Renal cortical epithelial cell (primary cell): ENCODE measurements at regions not wholly inside any gene's neighbourhood (a gene's known extent, or its start where the extent isn't known, plus 50 kb on each side); places are given as distances from the start of the nearest gene placed in this dataset.
A peak's percentile ranks its signal among the peaks of the same experiment; 100 is the strongest.
"Not testable (repeated sequence)": the region's sequence is repeated elsewhere in the genome, so short reads cannot be mapped to it uniquely, and the experiment has no call there.

Experiments
- DNase-seq: peaks from one replicate; pipeline ENCODE4 v3.0.0-alpha.2; 2011; ENCODE audit warnings: low read depth

GRCh38 chr7:67301667-67302066 is 305.0 kb downstream of the TYW1 start:
- no peak for DNase-seq

GRCh38 chr7:67302113-67303039 is 305.7 kb downstream of the TYW1 start:
- DNase-seq: peak; percentile 98

GRCh38 chr7:67304846-67305245 is 308.2 kb downstream of the TYW1 start:
- peak; percentile 5 for DNase-seq

GRCh38 chr7:67306331-67306730 is 309.7 kb downstream of the TYW1 start:
- no peak for DNase-seq

DNA sequence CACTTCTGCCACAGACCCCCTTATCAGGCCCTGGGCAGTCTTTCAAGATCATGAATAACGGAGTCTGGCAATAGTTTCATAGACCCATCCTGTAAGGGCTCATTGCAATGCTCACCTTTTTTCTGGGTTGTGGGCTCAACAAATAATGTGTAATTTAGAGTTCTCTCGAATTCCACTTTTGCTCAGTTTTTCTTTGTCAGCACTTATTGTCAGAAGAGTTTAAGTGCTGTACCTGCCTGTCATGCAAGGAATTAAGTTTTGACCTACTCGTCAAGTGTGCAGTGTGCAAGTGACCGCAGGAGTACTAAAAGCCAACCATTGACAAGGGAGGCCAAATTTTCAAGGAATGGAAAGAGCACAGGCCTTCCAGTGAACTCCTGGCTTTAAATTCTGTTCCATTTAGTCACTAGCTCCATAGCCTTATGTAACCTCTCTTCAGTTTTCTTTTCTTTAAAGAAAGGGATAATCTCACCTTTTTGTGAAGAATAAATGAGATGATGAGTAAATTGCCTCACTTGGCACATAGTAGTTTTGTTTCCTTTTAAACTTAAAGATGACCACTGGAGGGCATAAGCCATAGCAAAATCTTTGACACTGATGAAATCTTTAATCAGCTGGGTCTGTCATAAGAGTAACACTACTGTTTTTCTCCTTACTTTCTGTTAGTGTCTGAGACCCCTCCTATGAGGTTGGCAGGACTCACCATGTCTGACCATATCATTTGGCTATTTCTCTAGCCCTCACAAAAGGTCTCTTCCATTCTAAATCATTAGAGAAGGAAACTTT is 313.3 kb downstream of the TYW1 start:
- DNase-seq: no peak

GRCh38 chr7:67311901-67312300 is 315.3 kb downstream of the TYW1 start:
- peak; percentile 7 for DNase-seq

GRCh38 chr7:67313213-67313612 is 316.6 kb downstream of the TYW1 start:
- DNase-seq: no peak

DNA sequence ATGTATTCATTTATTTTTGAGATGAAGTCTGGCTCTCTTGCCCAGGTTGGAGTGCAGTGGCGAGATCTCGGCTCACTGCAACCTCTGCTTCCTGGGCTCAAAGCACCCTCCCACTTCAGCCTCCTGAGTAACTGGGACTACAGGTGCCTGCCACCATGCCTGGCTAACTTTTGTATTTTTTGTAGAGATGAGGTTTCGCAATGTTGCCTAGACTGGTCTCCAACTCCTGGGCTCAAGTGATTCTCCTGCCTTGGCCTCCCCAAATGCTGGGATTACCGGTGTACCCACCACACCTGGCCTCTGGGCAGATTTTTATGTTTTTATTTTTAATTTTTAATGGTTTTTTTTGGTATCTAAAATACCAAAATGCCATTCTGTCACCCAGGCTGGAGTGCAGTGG is 320.3 kb downstream of the TYW1 start:
- DNase-seq: not testable (repeated sequence)

DNA sequence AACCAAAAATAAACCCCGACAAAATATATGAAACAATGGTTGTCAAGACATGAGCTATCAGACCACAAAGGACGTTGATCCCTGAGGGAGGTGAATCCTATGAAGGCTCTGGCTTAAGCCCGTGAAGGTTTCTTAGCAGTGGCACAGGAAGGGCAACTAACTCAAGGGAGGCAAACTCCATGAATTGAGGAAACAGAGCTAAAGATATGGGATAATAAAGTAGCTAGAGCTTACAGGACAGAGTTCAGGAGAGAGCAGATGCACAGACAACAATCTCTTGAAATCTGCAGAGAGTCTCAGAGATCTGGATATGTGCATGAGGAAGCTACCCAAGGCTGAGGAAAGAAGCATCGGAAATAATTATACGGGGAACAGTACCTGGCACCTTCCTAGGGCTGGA is 331.6 kb downstream of the TYW1 start:
- DNase-seq: not testable (repeated sequence)

GRCh38 chr7:67335165-67335564 is 338.5 kb downstream of the TYW1 start:
- DNase-seq: not testable (repeated sequence)

GRCh38 chr7:67335663-67336062 is 339.0 kb downstream of the TYW1 start:
- DNase-seq: not testable (repeated sequence)

- DNase-seq: not testable (repeated sequence)
These were observed 341.9 kb downstream of the TYW1 start for GRCh38 chr7:67338545-67338944.

DNA sequence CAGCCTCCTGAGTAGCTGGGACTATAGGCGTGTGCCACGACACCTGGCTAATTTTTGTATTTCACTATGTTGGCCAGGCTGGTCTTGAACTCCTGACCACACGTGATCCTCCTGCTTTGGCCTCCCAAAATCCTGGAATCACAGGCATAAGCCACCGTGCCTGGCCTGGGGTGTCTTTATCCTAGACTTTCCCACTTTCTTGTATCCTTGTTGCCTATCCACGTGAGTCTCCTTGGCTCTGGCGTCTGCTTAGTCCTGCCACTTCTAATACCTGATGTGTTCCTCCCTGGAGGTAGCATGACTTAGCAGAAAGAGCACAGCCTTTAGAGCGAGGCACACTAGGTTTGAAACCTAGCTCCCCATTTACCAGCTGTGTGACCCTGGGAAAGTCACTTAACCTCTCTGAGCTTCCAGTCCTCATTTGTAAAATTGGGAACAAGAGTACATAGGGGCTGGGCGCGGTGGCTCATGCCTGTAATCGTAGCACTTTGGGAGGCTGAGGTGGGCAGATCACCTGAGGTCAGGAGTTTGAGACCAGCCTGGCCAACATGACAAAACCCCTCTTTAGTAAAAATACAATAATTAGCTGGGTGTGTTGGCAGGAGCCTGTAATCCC is 344.6 kb downstream of the TYW1 start:
- DNase-seq: no peak

GRCh38 chr7:67343114-67343513 is 346.5 kb downstream of the TYW1 start:
- DNase-seq: no peak

DNA sequence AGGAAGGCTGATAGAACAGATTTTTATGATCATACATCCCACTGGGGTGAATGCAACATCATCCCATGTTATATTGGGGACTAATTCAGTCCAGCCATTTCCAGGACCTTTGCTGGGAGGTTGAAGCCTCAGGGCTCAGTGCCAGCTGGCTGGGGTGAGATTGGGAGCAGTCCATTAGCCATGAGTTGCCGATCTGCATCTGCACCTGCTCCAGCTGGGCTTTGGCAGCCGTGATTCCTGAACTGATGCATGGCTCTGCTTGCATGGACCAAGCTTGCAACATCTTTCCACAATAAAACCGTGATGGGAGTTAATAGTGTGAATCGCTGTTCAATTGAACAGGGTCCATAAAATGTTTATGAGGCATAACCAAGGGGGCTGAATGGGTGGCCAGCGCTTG is 346.9 kb downstream of the TYW1 start:
- DNase-seq: no peak

- no peak for DNase-seq
These were observed 348.0 kb downstream of the TYW1 start for GRCh38 chr7:67344481-67345193.

DNA sequence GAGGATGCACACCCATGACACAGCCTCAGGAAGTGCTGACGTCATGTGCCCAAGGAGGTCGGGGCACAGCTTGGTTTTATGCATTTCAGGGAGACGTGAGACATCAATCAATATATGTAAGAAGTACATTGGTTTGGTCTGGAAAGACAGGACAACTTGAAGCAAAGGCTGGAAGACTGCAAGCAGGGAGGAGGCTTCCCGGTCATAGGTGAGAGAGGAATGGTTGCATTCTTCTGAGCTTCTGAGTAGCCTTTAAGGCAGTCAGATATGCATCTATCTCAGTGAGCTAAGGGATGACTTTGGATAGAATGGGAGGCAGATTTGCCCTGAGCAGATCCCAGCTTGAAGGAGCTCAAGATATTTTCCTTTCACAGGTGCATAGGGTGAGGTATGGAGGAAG is 349.5 kb downstream of the TYW1 start:
- DNase-seq: no peak

- DNase-seq: no peak
These were observed 350.2 kb downstream of the TYW1 start for GRCh38 chr7:67346876-67347275.

DNA sequence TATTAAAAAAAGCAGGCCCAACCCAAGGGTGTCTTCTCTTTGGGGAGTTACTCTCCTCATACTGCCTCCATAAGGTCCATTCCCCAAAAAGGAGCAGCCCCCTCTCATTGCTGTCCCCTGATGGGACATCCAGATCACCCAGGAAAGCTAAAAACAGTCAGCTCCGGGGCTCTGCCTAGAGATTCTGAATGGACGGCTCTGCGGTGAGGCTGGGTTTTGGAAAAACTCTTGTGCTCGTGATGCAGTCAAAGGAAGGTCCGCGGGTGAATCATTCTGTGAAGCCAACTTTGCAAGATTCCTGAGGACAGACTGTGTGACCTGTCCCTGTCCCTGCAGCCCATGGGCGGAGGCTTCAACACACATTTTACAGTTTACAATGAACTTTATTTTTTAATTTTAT is 351.5 kb downstream of the TYW1 start:
- DNase-seq: no peak

DNA sequence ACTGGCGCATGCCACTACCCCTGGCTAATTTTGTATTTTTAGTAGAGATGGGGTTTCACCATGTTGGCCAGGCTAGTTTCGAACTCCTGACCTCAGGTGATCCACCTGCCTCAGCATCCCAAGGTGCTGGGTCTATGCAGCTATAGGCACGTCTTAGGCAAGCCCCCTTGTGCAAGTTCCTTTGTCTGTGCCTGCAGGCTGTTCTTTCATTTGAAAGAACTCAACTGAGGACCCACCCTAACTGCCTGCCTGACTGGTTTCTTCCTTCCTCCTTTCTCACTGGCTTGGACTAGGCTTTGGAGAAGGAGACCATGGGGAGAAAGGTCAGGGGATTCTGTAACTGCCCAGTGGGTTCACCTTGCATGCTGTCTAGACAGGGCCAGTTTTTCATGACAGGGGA is 361.0 kb downstream of the TYW1 start:
- not testable (repeated sequence) for DNase-seq

- not testable (repeated sequence) for DNase-seq
These were observed 361.7 kb downstream of the TYW1 start for GRCh38 chr7:67358316-67358715.

DNA sequence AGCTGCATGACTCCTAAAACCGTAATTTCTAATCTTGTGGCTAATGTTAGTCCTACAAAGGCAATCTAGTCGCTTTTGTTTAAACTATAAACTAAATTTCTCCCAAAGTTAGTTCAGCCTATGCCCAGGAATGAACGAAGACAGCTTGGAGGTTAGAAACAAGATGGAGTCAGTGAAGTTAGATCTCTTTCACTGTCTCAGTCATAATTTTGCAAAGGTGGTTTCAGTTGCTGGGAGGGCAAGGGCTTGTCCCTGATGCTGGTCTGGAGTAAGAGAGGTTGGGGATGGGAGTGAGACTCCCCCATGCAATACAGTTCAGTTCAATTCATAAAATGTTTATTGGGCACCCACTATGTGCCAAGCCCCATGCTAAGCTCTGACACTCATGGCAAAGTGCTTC is 362.1 kb downstream of the TYW1 start:
- not testable (repeated sequence) for DNase-seq
